ENCODE measurements at regions not wholly inside any gene's neighbourhood (a gene's known extent, or its start where the extent isn't known, plus 50 kb on each side); places are given as distances from the start of the nearest gene placed in this dataset.

GRCh38 chr14:84228702-84229101 lies 1301.2 kb upstream of the FLRT2 start:
- Histone ChIP-seq H3K36me3 (no peaks in the 10 kb centered on the region), H3K9me3 (no peaks in the 10 kb centered on the region), H3K27me3 (ENCODE audit: low read depth) (no peaks in the 10 kb centered on the region), H3K27ac (no peak overlapping the region), H3K4me1 (no peaks in the 10 kb centered on the region), H3K4me3 (no peak overlapping the region)
- TF ChIP-seq CTCF (IDR thresholded peaks at IDR 0.05) = no peak
- no peak for ATAC-seq
- no peak for DNase-seq
- intact Hi-C loops (cut with DNase I) = no loop called here

GRCh38 chr14:84234281-84234680 lies 1295.7 kb upstream of the FLRT2 start:
- intact Hi-C loops (cut with DNase I) = no loop called here
- Histone ChIP-seq H3K36me3 (no peaks in the 10 kb centered on the region), H3K27me3 (ENCODE audit: low read depth) (no peaks in the 10 kb centered on the region), H3K4me3 (no peak overlapping the region), H3K27ac (no peak overlapping the region), H3K9me3 (no peaks in the 10 kb centered on the region), H3K4me1 (no peaks in the 10 kb centered on the region)
- TF ChIP-seq CTCF (IDR thresholded peaks at IDR 0.05) = no peak
- ATAC-seq = peak in 1 of 2 donors; percentile 63
- no peak for DNase-seq

GRCh38 chr14:84236290-84236689 lies 1293.7 kb upstream of the FLRT2 start:
- intact Hi-C loops (cut with DNase I) = no loop called here
- H3K36me3 ChIP-seq = no peaks in the 10 kb centered on the region

GRCh38 chr14:84237881-84238280 lies 1292.1 kb upstream of the FLRT2 start:
- H3K27me3 ChIP-seq (ENCODE audit: low read depth) = no peaks in the 10 kb centered on the region
- no peaks in the 10 kb centered on the region for H3K9me3 ChIP-seq
- ATAC-seq (no peak), DNase-seq (no peak)
- no peaks in the 10 kb centered on the region for H3K4me1 ChIP-seq
- intact Hi-C loops (cut with DNase I) = no loop called here
- no peak for TF ChIP-seq CTCF (IDR thresholded peaks at IDR 0.05)
- no peak overlapping the region for H3K4me3 ChIP-seq
- H3K27ac ChIP-seq = no peak overlapping the region
- H3K36me3 ChIP-seq = no peaks in the 10 kb centered on the region

More at GRCh38 chr14:84236290-84236689, 1293.7 kb upstream of the FLRT2 start:
- Histone ChIP-seq H3K9me3 (no peaks in the 10 kb centered on the region), H3K4me1 (no peaks in the 10 kb centered on the region), H3K4me3 (no peak overlapping the region), H3K27ac (no peak overlapping the region), H3K27me3 (ENCODE audit: low read depth) (no peaks in the 10 kb centered on the region)
- TF ChIP-seq CTCF (IDR thresholded peaks at IDR 0.05) = no peak
- ATAC-seq (no peak), DNase-seq (no peak)

GRCh38 chr14:84247693-84248092 lies 1282.3 kb upstream of the FLRT2 start:
- Histone ChIP-seq H3K27ac (no peak overlapping the region), H3K27me3 (ENCODE audit: low read depth) (no peaks in the 10 kb centered on the region), H3K4me3 (no peak overlapping the region), H3K4me1 (no peaks in the 10 kb centered on the region), H3K36me3 (no peaks in the 10 kb centered on the region), H3K9me3 (peaks cover 2% of the 10 kb centered on the region)
- intact Hi-C loops (cut with DNase I) = no loop called here
- no peak for TF ChIP-seq CTCF (IDR thresholded peaks at IDR 0.05)
- ATAC-seq (no peak), DNase-seq (no peak)

- no peak overlapping the region for H3K27ac ChIP-seq
- no peaks in the 10 kb centered on the region for H3K36me3 ChIP-seq
- no peak for TF ChIP-seq CTCF (IDR thresholded peaks at IDR 0.05)
- no peaks in the 10 kb centered on the region for H3K9me3 ChIP-seq
- no peaks in the 10 kb centered on the region for H3K27me3 ChIP-seq (ENCODE audit: low read depth)
- no peak for DNase-seq
- no peak for ATAC-seq
- H3K4me3 ChIP-seq = no peak overlapping the region
- intact Hi-C loops (cut with DNase I) = no loop called here
- no peaks in the 10 kb centered on the region for H3K4me1 ChIP-seq
Measured at GRCh38 chr14:84250893-84251292, 1279.1 kb upstream of the FLRT2 start.
